GM12878 (cell line): ENCODE measurements at regions not wholly inside any gene's neighbourhood (a gene's known extent, or its start where the extent isn't known, plus 50 kb on each side); places are given as distances from the start of the nearest gene placed in this dataset.

Experiments
- CTCF ChIP-seq, 3 experiments: IDR thresholded peaks in 2 of 3; conservative IDR thresholded peaks in 1 of 3; 2 replicates each; pipeline ENCODE4 v1.5.1; 2011; ENCODE audit warnings: low read depth in 3 of 3, low read length in 3 of 3, mild to moderate bottlenecking in 3 of 3, control low read depth in 2 of 3, moderate library complexity in 2 of 3, inconsistent platforms in 1 of 3, mixed read lengths in 1 of 3; ENCODE audit not compliant: control insufficient read depth in 2 of 3, insufficient read depth in 1 of 3; ENCODE audit errors: extremely low read depth in 1 of 3
- ETV6 ChIP-seq, 2 experiments: fragments of 450-650 bp in 1 of 2; IDR thresholded peaks in 1 of 2; conservative IDR thresholded peaks in 1 of 2; 2 replicates each; pipeline ENCODE4 v1.6.1; 2014; ENCODE audit warnings: antibody characterized with exemption in 1 of 2, borderline replicate concordance in 1 of 2, low read depth in 1 of 2, mild to moderate bottlenecking in 1 of 2, moderate library complexity in 1 of 2
- FOXM1 ChIP-seq: IDR thresholded peaks from 2 replicates; pipeline ENCODE4 v1.6.1; 2012; ENCODE audit warnings: low read depth, mild to moderate bottlenecking, inconsistent platforms, low read length, moderate library complexity
- HDAC2 ChIP-seq: fragments of 200-600 bp; sonication (generic); IDR thresholded peaks from 2 replicates; pipeline ENCODE4 v1.6.1; 2017
- POLR2A ChIP-seq: IDR thresholded peaks from 2 replicates; pipeline ENCODE4 v1.6.1; 2011; ENCODE audit warnings: low read depth, mild to moderate bottlenecking, low read length
- RBBP5 ChIP-seq: fragments of 200-600 bp; sonication (generic); conservative IDR thresholded peaks from 2 replicates; pipeline ENCODE4 v1.6.1; 2016
- RFX5 ChIP-seq: IDR thresholded peaks from 2 replicates; pipeline ENCODE4 v1.6.1; 2011; ENCODE audit warnings: low read depth, low read length, improper control_type of control experiment
- SIX5 ChIP-seq: IDR thresholded peaks from 2 replicates; pipeline ENCODE4 v1.6.1; 2011; ENCODE audit warnings: mild to moderate bottlenecking, low read depth, low read length, moderate library complexity; ENCODE audit not compliant: severe bottlenecking

GRCh38 chr17:53017227-53017626 lies 805.5 kb upstream of the KIF2B start:
- TF ChIP-seq RFX5: no peak
- no peak for TF ChIP-seq RBBP5
- no peak for TF ChIP-seq POLR2A
- no peak for TF ChIP-seq HDAC2
- TF ChIP-seq ETV6 (conservative IDR thresholded peaks at IDR 0.05 in 1 of 2, IDR thresholded peaks at IDR 0.05 in 1 of 2; ENCODE audit: borderline replicate concordance in 1 of 2, low read depth in 1 of 2): no peak
- TF ChIP-seq FOXM1: no peak
- TF ChIP-seq SIX5: no peak
- no peak for TF ChIP-seq CTCF (IDR thresholded peaks at IDR 0.05 in 2 of 3, conservative IDR thresholded peaks at IDR 0.05 in 1 of 3; ENCODE audit: control insufficient read depth in 2 of 3, extremely low read depth in 1 of 3, insufficient read depth in 1 of 3, low read depth in 3 of 3, low read length in 3 of 3)
